GM18909 (cell line): ENCODE measurements at regions not wholly inside any gene's neighbourhood (a gene's known extent, or its start where the extent isn't known, plus 50 kb on each side); places are given as distances from the start of the nearest gene placed in this dataset.

Experiments
- ATAC-seq: cut with Tn5 transposase; IDR thresholded peaks from one replicate; pipeline ENCODE4 v1.9.1; 2021; ENCODE audit warnings: mild to moderate bottlenecking; ENCODE audit not compliant: unreplicated experiment, poor library complexity

GRCh38 chr1:187281085-187281484 is 452.3 kb downstream of the PLA2G4A start:
- ATAC-seq, result no peak

- ATAC-seq, result no peak
These were observed 455.2 kb downstream of the PLA2G4A start for GRCh38 chr1:187283984-187284383.

DNA sequence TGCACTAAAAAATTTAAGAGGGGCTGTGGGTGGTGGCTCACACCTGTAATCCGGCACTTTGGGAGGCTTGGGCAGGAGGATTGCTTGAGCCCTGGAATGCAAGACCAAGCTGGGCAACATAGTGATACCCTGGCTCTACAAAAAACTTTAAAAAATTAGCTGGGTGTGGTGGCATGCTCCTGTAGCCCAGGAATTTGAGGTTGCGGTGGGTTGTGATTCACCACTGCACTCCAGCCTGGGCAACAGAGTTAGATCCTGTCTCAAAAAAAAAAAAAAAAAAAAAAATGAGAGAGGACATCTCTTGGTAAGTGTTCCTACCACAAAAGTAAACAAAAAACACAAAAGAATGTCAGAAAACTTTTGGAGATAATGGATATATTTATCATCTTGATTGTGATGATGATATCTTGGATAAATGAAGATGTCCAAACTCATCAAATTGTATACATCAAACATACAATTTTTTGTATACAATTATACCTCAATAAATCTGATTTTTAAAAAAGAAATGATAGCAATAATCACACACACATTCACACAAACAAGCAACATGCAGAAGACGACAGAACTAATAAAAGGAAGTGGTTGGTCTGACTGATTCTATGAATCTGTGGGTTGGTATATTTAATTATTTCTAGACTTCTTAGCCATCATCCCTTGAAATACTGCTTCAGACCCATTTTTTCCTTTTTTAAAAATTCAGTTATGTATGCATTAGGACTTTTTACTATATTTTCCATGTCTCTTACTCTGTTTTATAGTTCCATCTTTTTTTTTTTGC is 465.9 kb downstream of the PLA2G4A start:
- no peak for ATAC-seq

DNA sequence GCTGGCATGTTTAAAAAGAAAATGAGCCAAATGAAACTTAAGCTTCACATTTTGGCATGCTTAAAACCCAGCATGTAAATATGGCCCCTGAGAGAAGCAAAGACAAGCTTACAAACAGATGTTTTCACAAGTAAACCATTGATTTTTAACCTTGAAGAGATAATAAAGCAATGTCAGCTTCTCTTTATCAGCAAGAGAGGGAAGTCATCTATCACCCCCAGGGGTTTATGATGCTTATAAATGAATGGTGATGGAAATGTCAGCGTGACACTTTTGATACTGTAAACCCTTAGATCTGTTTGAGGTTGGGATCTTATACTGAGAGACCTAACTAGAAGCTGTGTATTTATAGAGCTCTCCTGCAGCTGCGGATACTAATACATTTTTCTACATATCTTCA is 471.3 kb downstream of the PLA2G4A start:
- no peak for ATAC-seq

DNA sequence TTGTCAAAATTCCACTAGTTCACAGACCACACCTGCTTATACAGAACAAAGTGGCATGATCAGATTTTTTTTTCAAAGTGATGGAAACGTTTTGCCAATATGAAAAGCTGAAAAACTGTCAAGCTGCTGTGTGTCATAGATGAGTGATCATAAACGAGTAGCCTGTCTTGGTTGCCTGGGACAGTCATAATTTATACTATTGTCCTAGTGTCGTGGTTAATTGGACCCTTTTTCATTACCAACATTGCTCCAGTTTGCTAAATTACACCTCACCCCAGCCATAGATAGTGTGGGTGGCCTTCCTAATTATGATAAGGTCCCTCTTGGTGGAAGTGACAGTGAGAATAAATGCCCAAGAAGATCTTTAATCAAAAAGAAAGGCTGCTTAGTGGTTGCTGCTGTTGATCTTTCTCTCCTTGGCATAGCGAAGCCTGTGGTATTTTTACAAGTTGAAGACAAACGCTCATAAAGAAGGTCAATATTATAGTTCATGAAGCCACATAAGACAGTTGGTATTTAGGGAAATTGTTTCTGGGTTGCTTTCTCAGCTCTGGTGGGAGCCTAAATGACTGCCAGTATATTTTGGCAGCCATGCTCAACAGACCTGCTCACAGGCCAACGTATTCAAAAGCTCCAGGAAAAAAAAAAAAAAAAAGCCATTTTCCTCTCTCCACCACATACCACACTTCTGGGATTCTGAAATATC is 478.1 kb downstream of the PLA2G4A start:
- ATAC-seq, result no peak

- ATAC-seq, result no peak
These were observed 481.4 kb downstream of the PLA2G4A start for GRCh38 chr1:187310038-187310631.

DNA sequence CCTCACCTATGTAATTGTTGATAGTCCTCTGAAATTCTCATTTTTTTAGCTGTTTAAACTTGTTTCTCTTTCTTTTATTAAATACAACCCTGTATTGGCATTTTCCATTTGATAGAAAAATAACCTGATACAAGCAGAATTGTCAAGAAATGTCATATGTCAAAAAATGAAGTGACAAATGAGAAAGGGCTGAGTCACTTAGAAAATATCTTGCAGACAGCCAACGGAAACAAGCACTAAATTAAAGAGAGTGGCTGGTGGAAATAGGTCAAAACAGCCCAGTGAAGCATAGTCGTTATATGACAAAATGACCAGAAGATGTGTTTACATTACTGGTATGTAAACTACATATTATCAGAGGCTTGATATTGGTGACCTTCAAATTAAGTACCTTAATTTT is 484.4 kb downstream of the PLA2G4A start:
- no peak for ATAC-seq

- ATAC-seq, result no peak
These were observed 497.8 kb downstream of the PLA2G4A start for GRCh38 chr1:187326557-187326956.

GRCh38 chr1:187336441-187337168 is 507.9 kb downstream of the PLA2G4A start:
- ATAC-seq, result no peak

DNA sequence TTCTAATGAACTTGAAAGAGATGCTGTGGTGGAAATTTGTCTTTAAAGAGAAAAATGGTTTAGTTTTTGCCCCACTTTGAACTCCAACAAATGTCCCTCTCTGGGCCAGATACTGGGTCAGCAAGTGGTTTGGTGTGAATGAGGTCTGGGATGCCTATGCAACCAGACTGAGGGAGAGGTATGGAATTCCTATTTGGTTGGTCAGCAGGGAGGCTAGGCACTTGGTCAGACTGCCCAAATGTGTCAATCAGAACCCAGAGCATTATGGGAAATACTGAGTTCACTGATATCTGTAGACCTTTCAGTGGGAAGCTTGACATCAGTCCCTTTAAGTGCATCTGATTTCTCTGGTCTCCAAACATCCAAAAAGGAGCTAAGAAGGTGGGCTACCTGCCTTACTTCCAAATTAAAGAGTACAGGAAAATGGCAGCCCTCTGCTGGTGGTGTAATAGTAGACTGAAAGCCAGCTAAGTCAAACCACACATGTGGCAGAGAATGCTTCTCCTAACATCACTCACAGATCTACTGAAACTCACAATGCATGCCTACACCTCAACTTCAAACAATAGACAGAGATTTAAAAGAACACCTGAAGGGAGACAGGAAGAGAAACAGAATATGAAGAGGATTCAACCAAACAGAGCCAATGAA is 510.1 kb downstream of the PLA2G4A start:
- ATAC-seq, result no peak

DNA sequence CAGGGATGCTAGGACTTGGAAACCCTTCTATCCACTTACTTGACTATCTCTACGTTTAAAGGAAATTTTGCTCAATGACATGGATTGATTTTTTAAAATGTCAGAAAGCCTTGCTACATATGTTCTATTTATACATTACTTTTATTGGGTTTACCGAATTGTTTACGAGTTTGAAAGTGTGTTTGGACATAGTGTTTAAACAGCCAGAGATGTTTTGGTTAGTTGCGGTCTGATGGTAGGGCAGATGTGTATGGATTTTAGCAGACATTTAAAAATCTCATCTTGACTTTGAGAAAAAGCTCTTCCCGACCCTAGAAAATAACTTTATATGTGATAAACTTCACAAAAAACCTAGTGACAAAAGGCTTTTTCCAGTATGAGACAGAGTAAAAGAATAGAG is 513.7 kb downstream of the PLA2G4A start:
- ATAC-seq, result no peak

DNA sequence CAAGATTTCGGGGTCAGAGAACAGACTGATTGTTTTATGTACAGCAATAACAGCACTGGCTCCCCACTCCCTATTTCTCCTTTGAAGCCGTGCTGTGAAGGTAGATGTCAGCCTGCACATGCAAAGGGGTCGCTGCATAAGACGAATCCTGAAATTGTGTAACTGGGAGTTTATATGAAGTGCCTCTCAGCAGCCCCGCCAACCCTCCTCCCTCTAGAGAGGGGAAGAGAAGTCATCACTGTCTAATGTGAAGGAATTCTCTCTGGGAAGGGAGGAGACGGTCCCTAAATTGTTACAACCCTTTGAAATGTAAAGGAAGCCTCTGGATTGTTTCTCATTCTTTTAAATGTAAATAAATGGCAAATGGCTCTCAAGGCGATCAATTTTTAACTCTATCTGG is 545.3 kb downstream of the PLA2G4A start:
- no peak for ATAC-seq

DNA sequence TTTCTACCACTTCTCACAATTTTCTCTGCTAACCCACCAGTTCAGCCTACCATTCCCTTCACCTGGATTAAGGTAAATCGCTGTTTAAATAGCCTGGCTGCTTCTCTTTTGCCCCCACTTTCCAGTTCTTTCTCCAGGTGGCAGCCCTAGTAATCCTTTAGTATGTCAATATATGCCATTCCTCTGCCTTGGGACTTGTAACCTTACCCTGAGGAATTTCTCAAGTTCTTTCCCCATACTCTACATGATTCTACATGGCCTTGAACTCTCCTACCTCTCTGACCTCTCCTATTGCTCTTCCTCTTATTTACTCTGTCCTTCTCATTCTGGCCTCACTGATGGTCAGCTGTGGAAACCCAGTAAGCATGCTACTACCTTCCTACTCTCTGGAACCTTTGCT is 546.0 kb downstream of the PLA2G4A start:
- no peak for ATAC-seq

- ATAC-seq, result no peak
These were observed 554.6 kb downstream of the PLA2G4A start for GRCh38 chr1:187383366-187383765.

DNA sequence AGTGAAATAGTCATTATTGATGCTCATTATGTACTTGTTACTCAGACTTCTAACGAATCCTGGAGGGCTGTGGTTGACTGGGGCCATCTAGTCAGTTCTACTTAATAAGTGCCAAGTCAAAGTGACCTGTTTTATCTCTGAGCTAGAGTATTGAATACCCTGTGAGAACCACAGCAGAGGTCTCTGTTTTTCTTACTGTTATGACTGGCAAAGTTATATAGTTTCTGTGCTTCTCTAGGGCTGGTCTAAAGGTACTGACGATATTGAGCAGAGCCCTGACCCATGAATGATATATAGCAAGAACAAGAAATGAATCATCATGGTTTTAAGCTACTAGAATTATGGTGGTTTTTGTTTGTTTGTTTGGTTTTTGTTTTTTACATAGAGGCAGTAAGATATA is 555.8 kb downstream of the PLA2G4A start:
- ATAC-seq, result peak; percentile 58

DNA sequence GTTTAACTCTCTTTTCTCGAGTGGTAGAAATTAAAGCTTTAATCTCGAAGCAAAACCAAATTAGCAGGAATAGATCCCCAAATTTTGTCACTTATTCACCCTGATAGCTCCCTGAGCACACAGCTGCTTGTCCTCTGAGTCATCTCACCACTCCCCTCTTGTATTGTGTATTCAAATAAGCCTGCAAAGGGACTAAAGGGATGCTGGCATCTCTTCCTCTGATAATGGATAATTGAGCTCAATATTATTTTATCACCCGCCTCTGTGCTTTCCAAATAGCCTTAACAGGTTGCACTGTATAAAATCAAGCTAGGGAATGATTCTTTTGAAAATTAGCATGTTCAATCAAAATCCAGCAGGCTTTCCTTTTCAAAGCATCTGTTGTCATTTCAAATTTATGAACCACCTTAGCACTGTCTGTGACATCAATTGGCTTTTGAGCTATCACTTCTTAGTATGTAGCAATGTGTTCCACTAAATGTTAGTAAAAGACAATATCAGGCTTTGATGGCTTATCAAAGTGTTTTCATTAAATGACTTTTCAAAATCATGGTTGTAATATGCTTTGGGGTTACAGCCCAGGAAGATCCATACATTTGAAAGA is 561.6 kb downstream of the PLA2G4A start:
- ATAC-seq, result no peak

- ATAC-seq, result no peak
These were observed 567.5 kb downstream of the PLA2G4A start for GRCh38 chr1:187396226-187396625.

- no peak for ATAC-seq
These were observed 568.4 kb downstream of the PLA2G4A start for GRCh38 chr1:187396929-187397796.
